GM12872 (cell line): ENCODE measurements at regions not wholly inside any gene's neighbourhood (a gene's known extent, or its start where the extent isn't known, plus 50 kb on each side); places are given as distances from the start of the nearest gene placed in this dataset.

Experiments used
- CTCF ChIP-seq: IDR thresholded peaks from 3 replicates; pipeline ENCODE4 v1.5.1; 2011; ENCODE audit warnings: low read depth, mild to moderate bottlenecking, low read length, moderate library complexity; ENCODE audit not compliant: insufficient read depth

- TF ChIP-seq CTCF: no peak
These were observed 408.1 kb downstream of the GALR1 start for GRCh38 chr18:77657651-77658298.

- TF ChIP-seq CTCF: no peak
These were observed 408.6 kb downstream of the GALR1 start for GRCh38 chr18:77658299-77658662.

- TF ChIP-seq CTCF: no peak
These were observed 409.3 kb downstream of the GALR1 start for GRCh38 chr18:77658751-77659448.

- TF ChIP-seq CTCF: no peak
These were observed 417.0 kb downstream of the GALR1 start for GRCh38 chr18:77666613-77667012.

GRCh38 chr18:77668219-77668618, 418.6 kb downstream of the GALR1 start:
- no peak for TF ChIP-seq CTCF

- TF ChIP-seq CTCF: no peak
These were observed 419.7 kb downstream of the GALR1 start for GRCh38 chr18:77669331-77669730.

- TF ChIP-seq CTCF: no peak
These were observed 422.0 kb downstream of the GALR1 start for GRCh38 chr18:77671456-77672167.
